Thoracic aorta (tissue), 2 donors: ENCODE measurements at regions not wholly inside any gene's neighbourhood (a gene's known extent, or its start where the extent isn't known, plus 50 kb on each side); places are given as distances from the start of the nearest gene placed in this dataset.

Experiments
- ATAC-seq: fragments of 150-250 bp; one replicate; pipeline ENCODE4 v1.8.0; 2017; ENCODE audit warnings: low read depth; ENCODE audit not compliant: insufficient number of reproducible peaks, low FRiP score
- DNase-seq: peaks from one replicate; pipeline ENCODE4 v3.0.0-alpha.2; 2020; ENCODE audit warnings: low spot score
- H3K27ac ChIP-seq, 2 donors: fragments of 200-600 bp; sonication (generic); 1 replicate in 1 of 2; 2 replicates in 1 of 2; pipeline ENCODE4 v1.5.1; 2016; ENCODE audit warnings: mild to moderate bottlenecking in 2 of 2, moderate library complexity in 2 of 2
- H3K27me3 ChIP-seq: fragments of 200-600 bp; sonication (generic); replicated peaks from 2 replicates; pipeline ENCODE4 v1.6.0; 2016; ENCODE audit warnings: mild to moderate bottlenecking; ENCODE audit not compliant: insufficient read depth
- H3K36me3 ChIP-seq: fragments of 200-600 bp; sonication (generic); one replicate; pipeline ENCODE4 v1.5.1; 2016
- H3K4me1 ChIP-seq, 2 donors: fragments of 200-600 bp; sonication (generic); 1 replicate in 1 of 2; 2 replicates in 1 of 2; pipeline versions ENCODE4 v1.5.1 to v1.6.0; 2016; ENCODE audit warnings: low read depth in 2 of 2, mild to moderate bottlenecking in 1 of 2; ENCODE audit not compliant: control insufficient read depth in 1 of 2
- H3K4me3 ChIP-seq: fragments of 200-600 bp; sonication (generic); 2 replicates; pipeline ENCODE4 v1.5.1; 2016; ENCODE audit warnings: mild to moderate bottlenecking
- H3K9me3 ChIP-seq: fragments of 200-600 bp; sonication (generic); 2 replicates; pipeline ENCODE4 v1.5.1; 2016
- TF ChIP-seq, protein P1 (sequence below): fragments of 200-600 bp; sonication (generic); IDR thresholded peaks from one replicate; pipeline ENCODE4 v1.5.1; 2019; ENCODE audit warnings: antibody characterized with exemption

DNA sequence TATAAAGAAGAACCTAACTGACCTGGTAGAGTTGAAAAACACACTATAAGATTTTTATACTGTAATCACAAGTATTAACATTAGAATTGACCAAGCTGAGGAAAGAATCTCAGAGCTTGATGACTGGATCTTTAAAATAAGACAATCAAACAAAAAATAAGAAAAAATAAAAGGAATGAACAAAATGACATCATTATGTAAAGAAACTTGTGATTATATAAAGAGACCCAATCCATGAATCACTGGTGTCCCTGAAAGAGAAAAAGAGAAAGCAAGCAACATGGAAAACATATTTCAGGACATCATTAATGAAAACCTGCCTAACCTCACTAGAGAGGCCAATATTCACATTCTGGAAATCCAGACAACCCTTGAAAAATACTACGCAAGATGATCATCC is 822.5 kb upstream of the SLITRK5 start:
- TF ChIP-seq, protein P1, sequence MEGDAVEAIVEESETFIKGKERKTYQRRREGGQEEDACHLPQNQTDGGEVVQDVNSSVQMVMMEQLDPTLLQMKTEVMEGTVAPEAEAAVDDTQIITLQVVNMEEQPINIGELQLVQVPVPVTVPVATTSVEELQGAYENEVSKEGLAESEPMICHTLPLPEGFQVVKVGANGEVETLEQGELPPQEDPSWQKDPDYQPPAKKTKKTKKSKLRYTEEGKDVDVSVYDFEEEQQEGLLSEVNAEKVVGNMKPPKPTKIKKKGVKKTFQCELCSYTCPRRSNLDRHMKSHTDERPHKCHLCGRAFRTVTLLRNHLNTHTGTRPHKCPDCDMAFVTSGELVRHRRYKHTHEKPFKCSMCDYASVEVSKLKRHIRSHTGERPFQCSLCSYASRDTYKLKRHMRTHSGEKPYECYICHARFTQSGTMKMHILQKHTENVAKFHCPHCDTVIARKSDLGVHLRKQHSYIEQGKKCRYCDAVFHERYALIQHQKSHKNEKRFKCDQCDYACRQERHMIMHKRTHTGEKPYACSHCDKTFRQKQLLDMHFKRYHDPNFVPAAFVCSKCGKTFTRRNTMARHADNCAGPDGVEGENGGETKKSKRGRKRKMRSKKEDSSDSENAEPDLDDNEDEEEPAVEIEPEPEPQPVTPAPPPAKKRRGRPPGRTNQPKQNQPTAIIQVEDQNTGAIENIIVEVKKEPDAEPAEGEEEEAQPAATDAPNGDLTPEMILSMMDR, result no peak
- no peak for ATAC-seq
- H3K9me3 ChIP-seq, result no peaks in the 10 kb centered on the region
- DNase-seq, result no peak
- H3K4me3 ChIP-seq, result no peak overlapping the region
- no peaks in the 10 kb centered on the region for H3K27me3 ChIP-seq
- H3K4me1 ChIP-seq, result no peaks in the 10 kb centered on the region
- no peak overlapping the region for H3K27ac ChIP-seq
- no peaks in the 10 kb centered on the region for H3K36me3 ChIP-seq

DNA sequence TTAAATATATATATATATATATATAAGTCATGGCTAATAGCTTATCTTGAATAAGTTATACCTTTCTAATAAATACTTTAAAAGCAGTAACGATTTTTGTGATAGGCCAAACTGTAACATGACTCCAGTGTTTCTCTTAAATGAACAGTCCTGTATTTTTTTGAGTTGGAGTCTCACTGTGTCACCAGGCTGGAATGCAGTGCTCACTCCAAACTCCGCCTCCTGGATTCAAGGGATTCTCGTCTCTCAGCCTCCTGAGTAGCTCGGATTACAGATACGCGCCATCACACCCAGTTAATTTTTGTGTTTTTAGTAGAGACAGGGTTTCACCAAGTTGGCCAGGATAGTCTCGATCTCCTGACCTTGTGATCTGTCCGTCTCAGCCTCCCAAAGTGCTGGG is 814.2 kb upstream of the SLITRK5 start:
- no peaks in the 10 kb centered on the region for H3K36me3 ChIP-seq
- no peaks in the 10 kb centered on the region for H3K27me3 ChIP-seq
- H3K27ac ChIP-seq, result no peak overlapping the region
- DNase-seq (no peak), ATAC-seq (no peak)
- TF ChIP-seq, protein P1, result no peak
- H3K4me1 ChIP-seq, result no peaks in the 10 kb centered on the region
- H3K4me3 ChIP-seq, result no peak overlapping the region
- no peaks in the 10 kb centered on the region for H3K9me3 ChIP-seq

DNA sequence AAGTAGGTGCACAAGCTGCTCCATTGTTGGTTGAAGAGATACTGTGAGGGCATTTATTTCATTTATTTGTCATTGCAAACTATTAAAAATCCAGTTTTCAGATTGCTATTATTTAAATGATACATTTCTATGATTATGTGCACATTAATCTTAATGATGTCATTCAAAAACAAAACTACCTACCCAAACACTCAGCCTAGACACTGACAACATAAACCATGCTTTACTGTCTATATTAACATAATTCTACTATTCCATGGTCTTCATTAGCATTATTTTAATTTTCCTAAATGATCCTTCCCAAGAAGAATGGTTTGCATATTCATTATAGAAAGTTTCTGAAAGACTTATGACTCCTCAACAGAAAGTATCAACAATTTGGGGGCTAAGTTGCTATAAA is 813.0 kb upstream of the SLITRK5 start:
- TF ChIP-seq, protein P1, result no peak
- no peak for DNase-seq
- Histone ChIP-seq H3K27me3 (no peaks in the 10 kb centered on the region), H3K36me3 (no peaks in the 10 kb centered on the region), H3K4me1 (no peaks in the 10 kb centered on the region), H3K27ac (no peak overlapping the region), H3K4me3 (no peak overlapping the region), H3K9me3 (no peaks in the 10 kb centered on the region)
- no peak for ATAC-seq

DNA sequence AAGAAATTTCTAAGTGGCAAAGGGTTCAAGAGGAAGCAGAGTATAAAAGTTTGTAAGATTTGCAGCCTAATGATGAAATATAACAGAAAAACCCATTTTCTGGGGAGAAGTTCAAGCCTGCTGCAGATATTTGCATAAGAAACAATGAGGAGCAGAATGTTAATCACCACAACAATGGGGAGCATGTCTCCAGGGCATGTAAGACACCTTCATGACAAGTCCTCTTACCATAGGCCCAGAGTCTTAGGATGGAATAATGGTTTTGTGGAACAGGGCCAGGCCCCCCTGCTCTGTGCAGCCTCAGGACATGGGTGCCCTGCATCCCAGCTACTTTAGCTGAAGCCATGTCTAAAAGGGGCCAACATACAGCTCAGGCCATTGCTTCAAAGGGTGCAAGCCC is 809.0 kb upstream of the SLITRK5 start:
- TF ChIP-seq, protein P1, result no peak
- H3K9me3 ChIP-seq, result no peaks in the 10 kb centered on the region
- H3K4me1 ChIP-seq, result no peaks in the 10 kb centered on the region
- no peaks in the 10 kb centered on the region for H3K36me3 ChIP-seq
- no peaks in the 10 kb centered on the region for H3K27me3 ChIP-seq
- no peak overlapping the region for H3K4me3 ChIP-seq
- no peak for DNase-seq
- H3K27ac ChIP-seq, result no peak overlapping the region
- no peak for ATAC-seq

DNA sequence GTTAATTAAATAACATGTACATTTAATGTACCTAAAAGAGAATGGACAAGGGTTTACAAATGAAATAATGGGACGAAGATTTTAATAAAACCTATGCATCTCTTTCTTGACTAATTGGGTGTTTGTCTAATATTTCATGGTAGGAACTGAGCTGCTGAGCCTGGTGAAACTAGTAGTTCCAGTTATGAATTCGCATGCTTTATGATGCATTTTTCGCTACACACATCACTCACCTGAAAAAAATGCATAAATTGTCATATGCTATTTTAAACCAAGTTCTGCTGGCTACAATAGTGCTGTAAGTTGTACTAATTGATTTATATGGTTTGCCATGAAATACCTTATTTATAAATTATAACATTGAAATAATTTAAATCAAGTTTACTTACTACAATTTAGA is 806.8 kb upstream of the SLITRK5 start:
- TF ChIP-seq, protein P1, result no peak
- no peak for DNase-seq
- H3K9me3 ChIP-seq, result no peaks in the 10 kb centered on the region
- no peak overlapping the region for H3K27ac ChIP-seq
- no peaks in the 10 kb centered on the region for H3K27me3 ChIP-seq
- no peak overlapping the region for H3K4me3 ChIP-seq
- H3K4me1 ChIP-seq, result no peaks in the 10 kb centered on the region
- ATAC-seq, result no peak
- no peaks in the 10 kb centered on the region for H3K36me3 ChIP-seq
